Lower lobe of right lung (tissue), 2 donors: ENCODE measurements at regions not wholly inside any gene's neighbourhood (a gene's known extent, or its start where the extent isn't known, plus 50 kb on each side); places are given as distances from the start of the nearest gene placed in this dataset.
A peak's percentile ranks its signal among the peaks of the same experiment; 100 is the strongest.

Source experiments
- ATAC-seq, 2 donors: fragments of 200-7000 bp; cut with Tn5 transposase; one replicate each; pipeline ENCODE4 v1.9.1; 2020 to 2022; ENCODE audit warnings: mild to moderate bottlenecking in 2 of 2, moderate library complexity in 2 of 2
- DNase-seq: peaks from one replicate; pipeline ENCODE4 v3.0.0-alpha.2; 2020
- H3K27ac ChIP-seq: fragments of 200-600 bp; one replicate; pipeline ENCODE4 v1.8.0; 2022
- H3K27me3 ChIP-seq: fragments of 200-600 bp; one replicate; pipeline ENCODE4 v1.8.0; 2022; ENCODE audit warnings: low read depth
- H3K36me3 ChIP-seq: fragments of 200-600 bp; one replicate; pipeline ENCODE4 v1.8.0; 2022; ENCODE audit warnings: mild to moderate bottlenecking
- H3K4me1 ChIP-seq: fragments of 200-600 bp; one replicate; pipeline ENCODE4 v1.8.0; 2022
- H3K4me3 ChIP-seq: fragments of 200-600 bp; one replicate; pipeline ENCODE4 v1.8.0; 2022; ENCODE audit warnings: mild to moderate bottlenecking
- H3K9me3 ChIP-seq: fragments of 200-600 bp; one replicate; pipeline ENCODE4 v1.8.0; 2022
- intact Hi-C: fragments of 100-400 bp; cut with DNase I; formaldehyde crosslinking; loops from one replicate; pipeline ENCODE4 v1.11.0; 2022
- TF ChIP-seq, protein P1 (sequence below): fragments of 200-600 bp; IDR thresholded peaks from one replicate; pipeline ENCODE4 v1.8.0; 2022; ENCODE audit warnings: antibody characterized with exemption, mild to moderate bottlenecking
- donor health status: DM: no; HTN: yes; CAD: no; lungs with severe emphysema.

DNA sequence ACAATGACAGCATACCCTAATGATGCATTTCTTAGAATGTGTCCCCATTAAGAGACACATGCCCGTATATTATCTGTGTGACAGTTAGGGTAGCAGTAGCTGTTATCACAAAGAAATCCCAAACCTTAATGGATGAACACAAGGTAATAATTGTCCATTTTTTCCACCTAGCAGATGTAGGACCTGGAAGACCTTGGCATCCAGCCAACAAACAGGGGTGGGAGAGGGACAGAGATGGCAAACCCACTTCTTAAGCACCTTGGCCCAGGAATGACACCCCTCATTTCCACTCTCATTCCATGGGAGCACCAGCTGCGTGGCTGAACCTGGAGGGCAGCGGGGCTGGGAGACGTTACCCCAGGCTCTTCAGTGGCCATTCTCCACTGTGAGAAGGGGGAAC is 679.0 kb downstream of the AACS start:
- intact Hi-C loops = no loop called here
- no peak overlapping the region for H3K27ac ChIP-seq
- no peak for ATAC-seq

DNA sequence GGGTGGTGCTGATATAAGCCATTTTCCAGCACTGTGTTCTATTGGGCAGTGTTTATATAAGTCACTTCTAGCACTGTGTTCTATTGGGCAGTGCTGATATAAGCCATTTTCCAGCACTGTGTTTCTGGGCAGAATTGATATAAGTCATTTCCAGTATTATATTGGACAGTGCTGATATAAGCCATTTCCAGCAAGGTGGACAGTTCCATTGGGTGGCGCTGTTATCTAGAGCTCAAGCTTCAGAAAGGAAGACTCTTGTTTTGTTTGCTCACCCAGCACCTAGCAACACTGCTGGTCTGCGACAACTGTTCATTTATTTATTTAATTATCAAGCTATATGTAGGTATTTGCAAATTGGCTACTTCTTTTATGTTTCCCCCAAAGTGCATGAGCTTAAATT is 690.3 kb downstream of the AACS start:
- H3K4me1 ChIP-seq = no peaks in the 10 kb centered on the region
- TF ChIP-seq, protein P1, sequence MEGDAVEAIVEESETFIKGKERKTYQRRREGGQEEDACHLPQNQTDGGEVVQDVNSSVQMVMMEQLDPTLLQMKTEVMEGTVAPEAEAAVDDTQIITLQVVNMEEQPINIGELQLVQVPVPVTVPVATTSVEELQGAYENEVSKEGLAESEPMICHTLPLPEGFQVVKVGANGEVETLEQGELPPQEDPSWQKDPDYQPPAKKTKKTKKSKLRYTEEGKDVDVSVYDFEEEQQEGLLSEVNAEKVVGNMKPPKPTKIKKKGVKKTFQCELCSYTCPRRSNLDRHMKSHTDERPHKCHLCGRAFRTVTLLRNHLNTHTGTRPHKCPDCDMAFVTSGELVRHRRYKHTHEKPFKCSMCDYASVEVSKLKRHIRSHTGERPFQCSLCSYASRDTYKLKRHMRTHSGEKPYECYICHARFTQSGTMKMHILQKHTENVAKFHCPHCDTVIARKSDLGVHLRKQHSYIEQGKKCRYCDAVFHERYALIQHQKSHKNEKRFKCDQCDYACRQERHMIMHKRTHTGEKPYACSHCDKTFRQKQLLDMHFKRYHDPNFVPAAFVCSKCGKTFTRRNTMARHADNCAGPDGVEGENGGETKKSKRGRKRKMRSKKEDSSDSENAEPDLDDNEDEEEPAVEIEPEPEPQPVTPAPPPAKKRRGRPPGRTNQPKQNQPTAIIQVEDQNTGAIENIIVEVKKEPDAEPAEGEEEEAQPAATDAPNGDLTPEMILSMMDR = no peak
- no peak for DNase-seq
- no peaks in the 10 kb centered on the region for H3K27me3 ChIP-seq
- intact Hi-C loops = no loop called here
- no peaks in the 10 kb centered on the region for H3K36me3 ChIP-seq
- no peak for ATAC-seq
- no peaks in the 10 kb centered on the region for H3K9me3 ChIP-seq
- H3K4me3 ChIP-seq = no peak overlapping the region
- no peak overlapping the region for H3K27ac ChIP-seq

More for the DNA sequence above, 679.0 kb downstream of the AACS start:
- H3K36me3 ChIP-seq = no peaks in the 10 kb centered on the region
- TF ChIP-seq, protein P1 = no peak
- H3K9me3 ChIP-seq = no peaks in the 10 kb centered on the region
- no peak overlapping the region for H3K4me3 ChIP-seq
- no peaks in the 10 kb centered on the region for H3K4me1 ChIP-seq
- no peak for DNase-seq
- H3K27me3 ChIP-seq = no peaks in the 10 kb centered on the region

DNA sequence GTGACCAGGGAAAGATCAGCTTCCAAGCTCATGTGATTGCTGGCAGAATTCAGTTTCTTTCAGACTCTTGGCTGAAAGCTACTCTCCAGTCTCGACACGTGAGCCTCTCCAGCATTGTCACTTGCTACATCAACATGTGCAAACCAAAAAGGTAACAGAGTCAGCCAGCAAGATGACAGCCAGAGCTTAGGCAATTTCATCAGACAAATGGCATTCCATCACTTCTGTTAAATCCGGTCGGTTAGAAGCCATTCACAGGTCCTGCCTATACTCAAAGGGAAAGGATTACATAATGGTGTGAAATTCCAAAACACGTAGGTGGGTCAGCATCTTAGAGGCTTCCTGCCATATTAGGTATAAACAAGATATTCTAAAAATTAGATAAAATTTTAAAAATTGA is 700.9 kb downstream of the AACS start:
- TF ChIP-seq, protein P1 = no peak
- H3K36me3 ChIP-seq = no peaks in the 10 kb centered on the region
- no peaks in the 10 kb centered on the region for H3K27me3 ChIP-seq
- no peak overlapping the region for H3K4me3 ChIP-seq
- ATAC-seq (no peak), DNase-seq (no peak)
- H3K27ac ChIP-seq = no peak overlapping the region
- H3K4me1 ChIP-seq = no peaks in the 10 kb centered on the region
- intact Hi-C loops = no loop called here
- no peaks in the 10 kb centered on the region for H3K9me3 ChIP-seq

DNA sequence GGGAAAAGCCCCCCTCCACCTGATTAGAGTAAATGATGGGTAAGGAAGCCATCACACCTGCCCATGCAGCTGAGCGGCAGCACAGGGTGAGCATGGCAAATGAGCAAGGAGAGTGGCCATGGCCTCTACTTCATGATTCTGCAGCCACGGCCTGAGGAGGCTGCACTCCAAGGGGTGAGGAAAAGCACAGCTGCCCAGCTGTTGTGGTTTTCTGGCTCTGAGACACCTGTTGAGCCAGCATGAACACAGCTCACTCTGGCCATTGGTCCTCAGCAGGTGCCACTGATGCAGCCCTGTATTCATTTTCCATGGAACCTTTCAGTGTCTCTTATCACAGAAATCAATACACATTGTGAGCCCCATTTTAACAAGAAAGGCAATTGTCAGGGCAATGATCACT is 707.2 kb downstream of the AACS start:
- intact Hi-C loops = no loop called here

DNA sequence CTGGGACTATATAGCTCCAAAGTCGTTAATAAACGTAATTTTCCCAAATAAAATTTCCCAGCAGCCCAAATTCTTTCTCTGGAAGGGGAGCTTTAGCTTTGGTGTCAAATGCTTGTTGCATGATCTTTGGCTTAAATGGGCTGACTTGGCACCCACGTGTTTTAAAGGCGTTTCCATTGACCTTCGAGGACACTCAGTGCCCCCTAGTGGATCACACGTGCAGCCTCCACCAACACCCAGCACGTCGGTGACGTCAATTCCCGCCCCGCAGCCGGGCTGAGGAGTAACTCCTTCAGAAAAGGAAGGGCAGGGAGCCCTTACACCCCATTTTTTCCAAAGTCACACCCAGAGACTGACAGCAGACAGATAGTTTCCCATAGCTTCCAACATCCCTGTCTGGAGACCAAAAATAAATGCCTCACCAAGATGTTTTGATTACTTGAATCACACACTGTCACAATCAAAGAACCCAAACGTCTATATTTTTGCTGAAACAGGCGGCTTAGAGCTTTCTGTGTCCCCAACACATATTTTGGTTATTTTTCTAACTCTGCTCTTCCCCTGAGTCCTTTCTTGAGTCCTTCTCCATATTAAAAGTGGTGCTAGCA is 707.9 kb downstream of the AACS start:
- H3K4me1 ChIP-seq = no peaks in the 10 kb centered on the region
- H3K4me3 ChIP-seq = no peak overlapping the region
- ATAC-seq = peak; percentile 37 to 42
- no peak overlapping the region for H3K27ac ChIP-seq
- TF ChIP-seq, protein P1 = peak; percentile 18
- no peaks in the 10 kb centered on the region for H3K36me3 ChIP-seq
- no peak for DNase-seq
- H3K27me3 ChIP-seq = no peaks in the 10 kb centered on the region
- H3K9me3 ChIP-seq = no peaks in the 10 kb centered on the region
- intact Hi-C loops = no loop called here

More for the DNA sequence above, 707.2 kb downstream of the AACS start:
- Histone ChIP-seq H3K4me1 (no peaks in the 10 kb centered on the region), H3K27me3 (no peaks in the 10 kb centered on the region), H3K27ac (no peak overlapping the region), H3K36me3 (no peaks in the 10 kb centered on the region), H3K4me3 (no peak overlapping the region), H3K9me3 (no peaks in the 10 kb centered on the region)
- TF ChIP-seq, protein P1 = no peak
- ATAC-seq = no peak
- DNase-seq = no peak
